Progenitor cell of endocrine pancreas (in vitro differentiated cells): ENCODE measurements at regions not wholly inside any gene's neighbourhood (a gene's known extent, or its start where the extent isn't known, plus 50 kb on each side); places are given as distances from the start of the nearest gene placed in this dataset.

ENCODE experiments used
- DNase-seq: peaks from one replicate; pipeline ENCODE4 v3.0.0; 2021; ENCODE audit warnings: low spot score; ENCODE audit not compliant: unreplicated experiment
- H3K27ac Mint-ChIP-seq: 2 replicates; pipeline ENCODE4 v1.8.0; 2021; ENCODE audit warnings: mild to moderate bottlenecking, moderate library complexity, mixed read lengths
- H3K27me3 Mint-ChIP-seq: 2 replicates; pipeline ENCODE4 v1.8.0; 2021; ENCODE audit warnings: mixed read lengths
- H3K36me3 Mint-ChIP-seq: 2 replicates; pipeline ENCODE4 v1.8.0; 2022; ENCODE audit warnings: mixed read lengths; ENCODE audit not compliant: insufficient read depth
- H3K4me1 Mint-ChIP-seq: 2 replicates; pipeline ENCODE4 v1.8.0; 2021; ENCODE audit warnings: low read depth, mixed read lengths
- H3K4me3 Mint-ChIP-seq: 2 replicates; pipeline ENCODE4 v1.8.0; 2021; ENCODE audit warnings: low read depth, mild to moderate bottlenecking, moderate library complexity, mixed read lengths
- H3K9me3 Mint-ChIP-seq: 2 replicates; pipeline ENCODE4 v1.8.0; 2021; ENCODE audit warnings: low read depth, mixed read lengths
- TF ChIP-seq, protein P1 (sequence below): fragments of 200-600 bp; sonication (generic); IDR thresholded peaks from one replicate; pipeline ENCODE4 v1.5.0; 2021; ENCODE audit warnings: antibody characterized with exemption, mild to moderate bottlenecking; ENCODE audit not compliant: unreplicated experiment

DNA sequence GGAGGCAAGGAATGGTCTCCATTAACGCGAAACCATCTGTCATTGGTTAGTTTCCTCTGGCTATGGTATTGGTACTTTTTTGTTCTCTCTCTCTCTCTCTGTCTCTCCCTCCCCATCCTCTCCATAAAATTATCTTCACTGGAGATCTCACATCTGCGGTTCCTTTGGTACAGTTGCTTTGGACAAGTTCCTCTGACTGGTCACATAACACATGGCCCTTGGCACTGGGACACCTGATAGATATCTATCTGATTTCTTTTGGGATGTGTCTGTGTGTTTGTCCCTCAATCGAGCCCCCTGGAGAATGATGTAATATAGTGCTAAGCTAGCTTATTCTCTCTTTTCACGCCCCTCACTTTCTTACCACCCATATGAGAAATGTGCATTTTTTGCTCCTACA, 682.0 kb upstream of the B3GALT2 start:
- TF ChIP-seq, protein P1, sequence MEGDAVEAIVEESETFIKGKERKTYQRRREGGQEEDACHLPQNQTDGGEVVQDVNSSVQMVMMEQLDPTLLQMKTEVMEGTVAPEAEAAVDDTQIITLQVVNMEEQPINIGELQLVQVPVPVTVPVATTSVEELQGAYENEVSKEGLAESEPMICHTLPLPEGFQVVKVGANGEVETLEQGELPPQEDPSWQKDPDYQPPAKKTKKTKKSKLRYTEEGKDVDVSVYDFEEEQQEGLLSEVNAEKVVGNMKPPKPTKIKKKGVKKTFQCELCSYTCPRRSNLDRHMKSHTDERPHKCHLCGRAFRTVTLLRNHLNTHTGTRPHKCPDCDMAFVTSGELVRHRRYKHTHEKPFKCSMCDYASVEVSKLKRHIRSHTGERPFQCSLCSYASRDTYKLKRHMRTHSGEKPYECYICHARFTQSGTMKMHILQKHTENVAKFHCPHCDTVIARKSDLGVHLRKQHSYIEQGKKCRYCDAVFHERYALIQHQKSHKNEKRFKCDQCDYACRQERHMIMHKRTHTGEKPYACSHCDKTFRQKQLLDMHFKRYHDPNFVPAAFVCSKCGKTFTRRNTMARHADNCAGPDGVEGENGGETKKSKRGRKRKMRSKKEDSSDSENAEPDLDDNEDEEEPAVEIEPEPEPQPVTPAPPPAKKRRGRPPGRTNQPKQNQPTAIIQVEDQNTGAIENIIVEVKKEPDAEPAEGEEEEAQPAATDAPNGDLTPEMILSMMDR: no peak
- Mint-ChIP-seq H3K27me3 (no peaks in the 10 kb centered on the region), H3K4me3 (no peak overlapping the region), H3K36me3 (no peaks in the 10 kb centered on the region), H3K9me3 (peaks cover 3% of the 10 kb centered on the region), H3K4me1 (peaks cover 5% of the 10 kb centered on the region), H3K27ac (no peak overlapping the region)
- no peak for DNase-seq

GRCh38 chr1:193856261-193856660, 669.8 kb upstream of the B3GALT2 start:
- TF ChIP-seq, protein P1: no peak
- no peaks in the 10 kb centered on the region for H3K36me3 Mint-ChIP-seq
- H3K4me1 Mint-ChIP-seq: peaks cover 1% of the 10 kb centered on the region
- H3K27ac Mint-ChIP-seq: no peak overlapping the region
- DNase-seq: no peak
- H3K27me3 Mint-ChIP-seq: no peaks in the 10 kb centered on the region
- H3K9me3 Mint-ChIP-seq: no peaks in the 10 kb centered on the region
- no peak overlapping the region for H3K4me3 Mint-ChIP-seq

GRCh38 chr1:193850745-193851144, 664.3 kb upstream of the B3GALT2 start:
- Mint-ChIP-seq H3K4me3 (no peak overlapping the region), H3K4me1 (peaks cover 4% of the 10 kb centered on the region), H3K36me3 (no peaks in the 10 kb centered on the region), H3K27me3 (no peaks in the 10 kb centered on the region), H3K9me3 (no peaks in the 10 kb centered on the region), H3K27ac (no peak overlapping the region)
- TF ChIP-seq, protein P1: no peak
- DNase-seq: no peak

GRCh38 chr1:193846876-193847604, 660.6 kb upstream of the B3GALT2 start:
- no peaks in the 10 kb centered on the region for H3K9me3 Mint-ChIP-seq
- peaks cover 4% of the 10 kb centered on the region for H3K4me1 Mint-ChIP-seq
- no peak for DNase-seq
- H3K27me3 Mint-ChIP-seq: no peaks in the 10 kb centered on the region
- TF ChIP-seq, protein P1: no peak
- H3K36me3 Mint-ChIP-seq: no peaks in the 10 kb centered on the region
- no peak overlapping the region for H3K27ac Mint-ChIP-seq
- no peak overlapping the region for H3K4me3 Mint-ChIP-seq

DNA sequence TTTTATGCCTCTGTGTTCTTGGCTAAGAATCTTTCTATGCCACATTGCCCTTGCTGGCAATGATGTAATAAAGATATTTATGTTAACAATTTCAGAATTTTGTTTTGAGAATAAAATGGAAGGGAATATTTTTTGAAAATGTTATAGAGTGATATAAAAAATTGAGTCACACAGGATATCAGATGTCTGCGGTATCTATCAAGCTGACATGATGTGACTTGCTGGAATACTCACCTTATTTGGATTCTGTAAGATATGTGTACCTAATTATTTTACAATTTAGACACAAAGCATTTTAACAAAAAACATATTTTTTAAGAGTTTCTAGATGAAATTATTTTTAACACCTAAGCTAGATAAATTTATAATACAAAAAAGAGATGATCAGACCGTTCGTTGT, 660.0 kb upstream of the B3GALT2 start:
- no peaks in the 10 kb centered on the region for H3K9me3 Mint-ChIP-seq
- TF ChIP-seq, protein P1: no peak
- H3K27ac Mint-ChIP-seq: no peak overlapping the region
- H3K4me3 Mint-ChIP-seq: no peak overlapping the region
- H3K36me3 Mint-ChIP-seq: no peaks in the 10 kb centered on the region
- H3K27me3 Mint-ChIP-seq: no peaks in the 10 kb centered on the region
- peaks cover 4% of the 10 kb centered on the region for H3K4me1 Mint-ChIP-seq
- DNase-seq: no peak
